BE2C (cell line): ENCODE measurements at regions not wholly inside any gene's neighbourhood (a gene's known extent, or its start where the extent isn't known, plus 50 kb on each side); places are given as distances from the start of the nearest gene placed in this dataset.

Experiments
- DNase-seq: peaks from one replicate; pipeline ENCODE4 v3.0.0-alpha.2; 2020
- H3K27me3 ChIP-seq: fragments of 250-450 bp; sonication (Bioruptor Pico); 2 replicates; pipeline ENCODE4 v1.5.1; 2020; ENCODE audit warnings: mild to moderate bottlenecking
- H3K36me3 ChIP-seq: fragments of 250-450 bp; sonication (Bioruptor Pico); 2 replicates; pipeline ENCODE4 v1.5.1; 2020; ENCODE audit warnings: mild to moderate bottlenecking
- H3K4me1 ChIP-seq: fragments of 250-450 bp; sonication (Bioruptor Pico); 2 replicates; pipeline ENCODE4 v1.5.1; 2020
- H3K4me3 ChIP-seq: 2 replicates; pipeline ENCODE4 v1.5.1; 2011; ENCODE audit warnings: low read depth, low read length
- H3K9me3 ChIP-seq: fragments of 250-450 bp; sonication (Bioruptor Pico); 2 replicates; pipeline ENCODE4 v1.5.1; 2020
- CTCF ChIP-seq: IDR thresholded peaks from 2 replicates; pipeline ENCODE4 v1.5.1; 2012; ENCODE audit warnings: mild to moderate bottlenecking, low read depth, low read length

GRCh38 chr3:74041068-74041675 is 416.4 kb upstream of the PDZRN3 start:
- TF ChIP-seq CTCF: no peak
- Histone ChIP-seq H3K27me3 (no peaks in the 10 kb centered on the region), H3K36me3 (no peaks in the 10 kb centered on the region), H3K9me3 (no peaks in the 10 kb centered on the region), H3K4me3 (no peak overlapping the region), H3K4me1 (no peaks in the 10 kb centered on the region)
- DNase-seq: no peak

GRCh38 chr3:74039105-74039504 is 414.4 kb upstream of the PDZRN3 start:
- H3K4me1 ChIP-seq: no peaks in the 10 kb centered on the region
- H3K27me3 ChIP-seq: no peaks in the 10 kb centered on the region
- no peaks in the 10 kb centered on the region for H3K9me3 ChIP-seq
- H3K4me3 ChIP-seq: no peak overlapping the region
- no peak for DNase-seq
- no peaks in the 10 kb centered on the region for H3K36me3 ChIP-seq
- no peak for TF ChIP-seq CTCF

- Histone ChIP-seq H3K4me3 (no peak overlapping the region), H3K9me3 (no peaks in the 10 kb centered on the region), H3K4me1 (no peaks in the 10 kb centered on the region), H3K36me3 (no peaks in the 10 kb centered on the region), H3K27me3 (no peaks in the 10 kb centered on the region)
- DNase-seq: no peak
- TF ChIP-seq CTCF: no peak
Observed at GRCh38 chr3:74036568-74036967, 411.8 kb upstream of the PDZRN3 start.

GRCh38 chr3:74036102-74036501 is 411.4 kb upstream of the PDZRN3 start:
- no peaks in the 10 kb centered on the region for H3K4me1 ChIP-seq
- no peaks in the 10 kb centered on the region for H3K36me3 ChIP-seq
- DNase-seq: no peak
- no peak for TF ChIP-seq CTCF
- H3K4me3 ChIP-seq: no peak overlapping the region
- H3K9me3 ChIP-seq: no peaks in the 10 kb centered on the region
- H3K27me3 ChIP-seq: no peaks in the 10 kb centered on the region

GRCh38 chr3:74033806-74034205 is 409.1 kb upstream of the PDZRN3 start:
- no peaks in the 10 kb centered on the region for H3K9me3 ChIP-seq

More at GRCh38 chr3:74033806-74034205, 409.1 kb upstream of the PDZRN3 start:
- Histone ChIP-seq H3K4me1 (no peaks in the 10 kb centered on the region), H3K4me3 (no peak overlapping the region), H3K36me3 (no peaks in the 10 kb centered on the region), H3K27me3 (no peaks in the 10 kb centered on the region)
- no peak for DNase-seq
- TF ChIP-seq CTCF: no peak
